GM21786 (cell line): ENCODE measurements at regions not wholly inside any gene's neighbourhood (a gene's known extent, or its start where the extent isn't known, plus 50 kb on each side); places are given as distances from the start of the nearest gene placed in this dataset.
A peak's percentile ranks its signal among the peaks of the same experiment; 100 is the strongest.

ENCODE experiments used
- ATAC-seq: cut with Tn5 transposase; IDR thresholded peaks from one replicate; pipeline ENCODE4 v1.9.1; 2021; ENCODE audit not compliant: unreplicated experiment

GRCh38 chrX:80098038-80098437 is 83.5 kb downstream of the TBX22 start:
- no peak for ATAC-seq

- no peak for ATAC-seq
Observed at GRCh38 chrX:80120335-80120734, 105.8 kb downstream of the TBX22 start.

- no peak for ATAC-seq
Observed at GRCh38 chrX:80138938-80139337, 124.4 kb downstream of the TBX22 start.

- no peak for ATAC-seq
Observed at GRCh38 chrX:80139564-80139963, 125.0 kb downstream of the TBX22 start.

- no peak for ATAC-seq
Observed at GRCh38 chrX:80170581-80170980, 156.0 kb downstream of the TBX22 start.

- no peak for ATAC-seq
Observed at GRCh38 chrX:80173261-80173660, 158.7 kb downstream of the TBX22 start.

GRCh38 chrX:80174925-80175574 is 160.5 kb downstream of the TBX22 start:
- no peak for ATAC-seq

- no peak for ATAC-seq
Observed at GRCh38 chrX:80181079-80181478, 166.5 kb downstream of the TBX22 start.

GRCh38 chrX:80184854-80185253 is 170.3 kb downstream of the TBX22 start:
- ATAC-seq, result no peak

GRCh38 chrX:80206647-80207046 is 192.1 kb downstream of the TBX22 start:
- no peak for ATAC-seq

- ATAC-seq, result no peak
Observed at GRCh38 chrX:80207327-80207726, 192.8 kb downstream of the TBX22 start.

GRCh38 chrX:80216086-80216485 is 201.5 kb downstream of the TBX22 start:
- ATAC-seq, result no peak

- no peak for ATAC-seq
Observed at GRCh38 chrX:80223982-80224579, 196.2 kb upstream of the TENT5D start.

- no peak for ATAC-seq
Observed at GRCh38 chrX:80229626-80230025, 190.6 kb upstream of the TENT5D start.

GRCh38 chrX:80237072-80237471 is 183.2 kb upstream of the TENT5D start:
- ATAC-seq, result no peak

GRCh38 chrX:80246271-80246670 is 174.0 kb upstream of the TENT5D start:
- ATAC-seq, result no peak

GRCh38 chrX:80266287-80266686 is 154.0 kb upstream of the TENT5D start:
- no peak for ATAC-seq

GRCh38 chrX:80266979-80267378 is 153.3 kb upstream of the TENT5D start:
- no peak for ATAC-seq

- no peak for ATAC-seq
Observed at GRCh38 chrX:80267790-80268189, 152.5 kb upstream of the TENT5D start.

GRCh38 chrX:80282535-80282934 is 137.7 kb upstream of the TENT5D start:
- no peak for ATAC-seq

GRCh38 chrX:80285131-80285773 is 135.0 kb upstream of the TENT5D start:
- ATAC-seq, result peak; percentile 69

- no peak for ATAC-seq
Observed at GRCh38 chrX:80290834-80291233, 129.4 kb upstream of the TENT5D start.
